SK-N-MC (cell line): ENCODE measurements at regions not wholly inside any gene's neighbourhood (a gene's known extent, or its start where the extent isn't known, plus 50 kb on each side); places are given as distances from the start of the nearest gene placed in this dataset.

Source experiments
- EZH2 ChIP-seq: fragments of 200-600 bp; sonication (generic); IDR thresholded peaks from one replicate; pipeline ENCODE4 v1.6.1; 2017; ENCODE audit warnings: antibody characterized with exemption
- FOXP2 ChIP-seq: optimal IDR thresholded peaks from 2 replicates; pipeline ENCODE3; 2011; ENCODE audit warnings: mild to moderate bottlenecking, moderate library complexity; ENCODE audit not compliant: insufficient read depth; ENCODE audit errors: extremely low read length, control extremely low read depth
- POLR2AphosphoS5 ChIP-seq: IDR thresholded peaks from 2 replicates; pipeline ENCODE4 v1.6.1; 2012; ENCODE audit warnings: mild to moderate bottlenecking, low read depth, low read length, borderline replicate concordance

- no peak for TF ChIP-seq POLR2AphosphoS5
- TF ChIP-seq EZH2: no peak
- no peak for TF ChIP-seq FOXP2
These were observed 79.9 kb upstream of the ZBTB20 start for GRCh38 chr3:115226844-115227445.
